ENCODE measurements at regions not wholly inside any gene's neighbourhood (a gene's known extent, or its start where the extent isn't known, plus 50 kb on each side); places are given as distances from the start of the nearest gene placed in this dataset.
"Not testable (repeated sequence)": the region's sequence is repeated elsewhere in the genome, so short reads cannot be mapped to it uniquely, and the experiment has no call there.

- no peaks in the 10 kb centered on the region for H3K27me3 Mint-ChIP-seq
- no peak overlapping the region for H3K4me3 Mint-ChIP-seq
- ATAC-seq (replicated peaks in 1 of 4) (no peak), DNase-seq (no peak)
- Histone ChIP-seq H3K4me1 (ENCODE audit: control insufficient read depth in 1 of 2, extremely low read depth in 1 of 2, insufficient read depth in 2 of 2, low read length in 2 of 2) (no peaks in the 10 kb centered on the region), H3K4me3 (ENCODE audit: control insufficient read depth in 1 of 2, extremely low read depth in 1 of 2, low read length in 1 of 2) (no peak overlapping the region), H3K36me3 (ENCODE audit: control insufficient read depth in 2 of 2, extremely low read depth in 1 of 2, insufficient read depth in 1 of 2, low read length in 1 of 2) (no peaks in the 10 kb centered on the region), H3K27me3 (replicated peaks in 1 of 2; ENCODE audit: control insufficient read depth in 2 of 2, extremely low read depth in 1 of 2, insufficient read depth in 2 of 2, low read length in 1 of 2) (no peaks in the 10 kb centered on the region), H3K27ac (ENCODE audit: low read length) (no peak overlapping the region), H3K9me3 (peaks cover 8% of the 10 kb centered on the region)
- H3K36me3 Mint-ChIP-seq, result no peaks in the 10 kb centered on the region
- H3K27ac Mint-ChIP-seq, result no peak overlapping the region
- CTCF ChIA-PET, result no interaction called here
- POLR2A ChIA-PET, result no interaction called here
- H3K4me1 Mint-ChIP-seq, result no peaks in the 10 kb centered on the region
- no CpG with 5 or more reads among the region's 7 CpGs for WGBS (ENCODE audit: insufficient coverage)
- peaks cover 4 to 14% (median 9%) of the 10 kb centered on the region in 3 donors for H3K9me3 Mint-ChIP-seq
Measured at GRCh38 chr17:22161376-22161775, 469.1 kb downstream of the KCNJ18 start.

DNA sequence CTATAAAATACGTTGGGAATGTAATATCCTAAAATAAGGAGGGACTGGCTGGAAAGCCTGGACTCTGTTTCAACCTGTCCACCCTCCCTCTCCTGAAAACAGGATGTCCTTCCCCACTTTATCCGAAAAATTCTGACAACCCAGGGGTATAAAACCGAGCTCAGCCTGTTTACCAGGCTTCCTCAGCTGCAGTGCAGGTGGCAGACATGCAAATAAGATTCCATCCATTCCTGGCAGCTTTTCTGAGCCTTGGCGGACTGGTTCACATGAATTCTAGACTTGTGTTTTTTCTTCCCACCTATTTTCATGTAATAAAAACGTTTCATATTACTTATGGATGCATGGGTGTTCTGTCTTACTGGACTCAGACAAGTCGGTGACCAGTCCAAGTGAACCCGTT, 479.3 kb downstream of the KCNJ18 start:
- no peaks in the 10 kb centered on the region for H3K4me1 Mint-ChIP-seq

DNA sequence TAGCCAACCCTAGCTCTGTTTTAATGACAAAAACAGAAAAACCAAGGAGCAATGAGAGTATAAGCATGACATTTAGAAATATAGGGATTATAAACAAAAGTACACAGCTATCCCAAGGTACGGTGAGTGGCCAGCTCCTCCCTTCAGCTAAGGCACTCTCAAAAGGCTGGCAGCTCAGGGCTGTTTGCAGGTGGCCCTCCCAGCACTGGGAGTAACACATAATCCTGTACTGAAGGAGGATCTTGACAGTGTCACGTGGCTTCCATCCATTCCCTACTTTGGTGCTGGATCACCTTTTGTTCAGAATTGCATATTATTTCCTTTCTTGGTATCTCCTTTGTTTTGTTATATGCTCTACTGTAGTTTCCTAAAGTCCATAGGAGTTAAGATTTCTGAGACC, 500.8 kb downstream of the KCNJ18 start:
- H3K9me3 Mint-ChIP-seq, result peaks cover 4 to 9% (median 4%) of the 10 kb centered on the region in 3 donors
- H3K36me3 Mint-ChIP-seq, result no peaks in the 10 kb centered on the region
- no peaks in the 10 kb centered on the region for H3K9me3 ChIP-seq
- H3K4me1 Mint-ChIP-seq, result no peaks in the 10 kb centered on the region
- H3K27me3 ChIP-seq (replicated peaks in 1 of 2; ENCODE audit: control insufficient read depth in 2 of 2, extremely low read depth in 1 of 2, insufficient read depth in 2 of 2, low read length in 1 of 2), result no peaks in the 10 kb centered on the region
- H3K4me1 ChIP-seq (ENCODE audit: control insufficient read depth in 1 of 2, extremely low read depth in 1 of 2, insufficient read depth in 2 of 2, low read length in 2 of 2), result no peaks in the 10 kb centered on the region
- ChIA-PET POLR2A (no interaction called here), CTCF (interaction anchor here in 1 of 2 donors (0.7 kb wide), 1 partner anchor 29 kb away, joined by 3 read pairs; no protein-coding TSS in a partner anchor)
- no peak overlapping the region for H3K27ac ChIP-seq (ENCODE audit: low read length)
- 100% methylated on average over 1 of the region's 2 CpGs for WGBS (ENCODE audit: insufficient coverage)
- no peak overlapping the region for H3K27ac Mint-ChIP-seq
- no peaks in the 10 kb centered on the region for H3K36me3 ChIP-seq (ENCODE audit: control insufficient read depth in 2 of 2, extremely low read depth in 1 of 2, insufficient read depth in 1 of 2, low read length in 1 of 2)
- ATAC-seq (replicated peaks in 1 of 4), result no peak
- DNase-seq, result no peak
- no peak overlapping the region for H3K4me3 ChIP-seq (ENCODE audit: control insufficient read depth in 1 of 2, extremely low read depth in 1 of 2, low read length in 1 of 2)
- no peak overlapping the region for H3K4me3 Mint-ChIP-seq
- H3K27me3 Mint-ChIP-seq, result no peaks in the 10 kb centered on the region

More for the DNA sequence above, 479.3 kb downstream of the KCNJ18 start:
- ChIA-PET CTCF (no interaction called here), POLR2A (no interaction called here)
- Histone ChIP-seq H3K4me3 (ENCODE audit: control insufficient read depth in 1 of 2, extremely low read depth in 1 of 2, low read length in 1 of 2) (no peak overlapping the region), H3K27me3 (replicated peaks in 1 of 2; ENCODE audit: control insufficient read depth in 2 of 2, extremely low read depth in 1 of 2, insufficient read depth in 2 of 2, low read length in 1 of 2) (no peaks in the 10 kb centered on the region), H3K9me3 (no peaks in the 10 kb centered on the region), H3K27ac (ENCODE audit: low read length) (no peak overlapping the region), H3K4me1 (ENCODE audit: control insufficient read depth in 1 of 2, extremely low read depth in 1 of 2, insufficient read depth in 2 of 2, low read length in 2 of 2) (no peaks in the 10 kb centered on the region), H3K36me3 (ENCODE audit: control insufficient read depth in 2 of 2, extremely low read depth in 1 of 2, insufficient read depth in 1 of 2, low read length in 1 of 2) (no peaks in the 10 kb centered on the region)
- Mint-ChIP-seq H3K27ac (no peak overlapping the region), H3K4me3 (no peak overlapping the region), H3K9me3 (peaks cover 17 to 27% (median 19%) of the 10 kb centered on the region in 3 donors), H3K36me3 (no peaks in the 10 kb centered on the region), H3K27me3 (no peaks in the 10 kb centered on the region)
- ATAC-seq (replicated peaks in 1 of 4) (no peak), DNase-seq (no peak)
- 15% methylated on average over 2 of the region's 7 CpGs for WGBS (ENCODE audit: insufficient coverage)

DNA sequence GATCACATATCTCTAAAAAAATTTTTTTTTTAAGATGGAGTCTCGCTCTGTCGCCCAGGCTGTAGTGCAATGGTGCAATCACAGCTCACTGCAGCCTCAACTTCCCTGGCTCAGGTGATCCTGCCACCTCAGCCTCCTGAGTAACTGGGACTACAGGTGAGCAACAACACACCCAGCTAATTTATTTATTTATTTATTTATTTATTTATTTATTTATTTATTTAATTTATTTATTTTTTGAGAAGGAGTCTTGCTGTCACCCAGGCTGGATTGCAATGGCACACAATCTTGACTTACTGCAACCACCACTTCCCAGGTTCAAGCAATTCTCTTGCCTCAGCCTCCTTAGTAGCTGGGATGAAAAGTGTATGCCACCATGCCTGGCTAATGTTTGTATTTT, 507.9 kb downstream of the KCNJ18 start:
- H3K27ac ChIP-seq (ENCODE audit: low read length); H3K27ac Mint-ChIP-seq; H3K4me3 Mint-ChIP-seq; H3K4me1 Mint-ChIP-seq; ATAC-seq (replicated peaks in 1 of 4); H3K9me3 ChIP-seq; DNase-seq; H3K4me1 ChIP-seq (ENCODE audit: control insufficient read depth in 1 of 2, extremely low read depth in 1 of 2, insufficient read depth in 2 of 2, low read length in 2 of 2); H3K27me3 ChIP-seq (replicated peaks in 1 of 2; ENCODE audit: control insufficient read depth in 2 of 2, extremely low read depth in 1 of 2, insufficient read depth in 2 of 2, low read length in 1 of 2); H3K27me3 Mint-ChIP-seq; H3K4me3 ChIP-seq (ENCODE audit: control insufficient read depth in 1 of 2, extremely low read depth in 1 of 2, low read length in 1 of 2); H3K36me3 Mint-ChIP-seq; POLR2A ChIA-PET; H3K36me3 ChIP-seq (ENCODE audit: control insufficient read depth in 2 of 2, extremely low read depth in 1 of 2, insufficient read depth in 1 of 2, low read length in 1 of 2); CTCF ChIA-PET: not testable (repeated sequence)
- 80% methylated on average over 2 of the region's 2 CpGs for WGBS (ENCODE audit: insufficient coverage)
- peaks cover 10 to 19% (median 13%) of the 10 kb centered on the region in 3 donors for H3K9me3 Mint-ChIP-seq

- H3K4me1 ChIP-seq (ENCODE audit: control insufficient read depth in 1 of 2, extremely low read depth in 1 of 2, insufficient read depth in 2 of 2, low read length in 2 of 2), result no peaks in the 10 kb centered on the region
- H3K36me3 ChIP-seq (ENCODE audit: control insufficient read depth in 2 of 2, extremely low read depth in 1 of 2, insufficient read depth in 1 of 2, low read length in 1 of 2), result no peaks in the 10 kb centered on the region
- peaks cover 10 to 29% (median 26%) of the 10 kb centered on the region in 3 donors for H3K9me3 Mint-ChIP-seq
- no peaks in the 10 kb centered on the region for H3K27me3 Mint-ChIP-seq
- H3K27ac ChIP-seq (ENCODE audit: low read length), result no peak overlapping the region
- H3K9me3 ChIP-seq, result no peaks in the 10 kb centered on the region
- no peak overlapping the region for H3K4me3 Mint-ChIP-seq
- no peaks in the 10 kb centered on the region for H3K4me1 Mint-ChIP-seq
- CTCF ChIA-PET, result no interaction called here
- POLR2A ChIA-PET, result no interaction called here
- over 99% methylated on average over 8 of the region's 20 CpGs for WGBS (ENCODE audit: insufficient coverage)
- H3K27me3 ChIP-seq (replicated peaks in 1 of 2; ENCODE audit: control insufficient read depth in 2 of 2, extremely low read depth in 1 of 2, insufficient read depth in 2 of 2, low read length in 1 of 2), result no peaks in the 10 kb centered on the region
- H3K27ac Mint-ChIP-seq, result no peak overlapping the region
- ATAC-seq (replicated peaks in 1 of 4) (peak in 2 of 4 experiments; percentile 42 to 61), DNase-seq (no peak)
- no peak overlapping the region for H3K4me3 ChIP-seq (ENCODE audit: control insufficient read depth in 1 of 2, extremely low read depth in 1 of 2, low read length in 1 of 2)
- no peaks in the 10 kb centered on the region for H3K36me3 Mint-ChIP-seq
Measured at GRCh38 chr17:22202702-22203101, 510.4 kb downstream of the KCNJ18 start.

GRCh38 chr17:22203208-22203715, 510.9 kb downstream of the KCNJ18 start:
- H3K9me3 ChIP-seq, result no peaks in the 10 kb centered on the region
- H3K4me1 Mint-ChIP-seq, result no peaks in the 10 kb centered on the region

GRCh38 chr17:22204076-22204475, 511.8 kb downstream of the KCNJ18 start:
- H3K4me3 Mint-ChIP-seq; ATAC-seq (replicated peaks in 1 of 4); CTCF ChIA-PET; H3K27me3 ChIP-seq (replicated peaks in 1 of 2; ENCODE audit: control insufficient read depth in 2 of 2, extremely low read depth in 1 of 2, insufficient read depth in 2 of 2, low read length in 1 of 2); H3K27ac Mint-ChIP-seq; H3K4me1 Mint-ChIP-seq; POLR2A ChIA-PET; H3K36me3 ChIP-seq (ENCODE audit: control insufficient read depth in 2 of 2, extremely low read depth in 1 of 2, insufficient read depth in 1 of 2, low read length in 1 of 2); H3K4me1 ChIP-seq (ENCODE audit: control insufficient read depth in 1 of 2, extremely low read depth in 1 of 2, insufficient read depth in 2 of 2, low read length in 2 of 2); H3K27me3 Mint-ChIP-seq; DNase-seq; H3K4me3 ChIP-seq (ENCODE audit: control insufficient read depth in 1 of 2, extremely low read depth in 1 of 2, low read length in 1 of 2); H3K27ac ChIP-seq (ENCODE audit: low read length); H3K36me3 Mint-ChIP-seq; H3K9me3 ChIP-seq: not testable (repeated sequence)
- H3K9me3 Mint-ChIP-seq, result peaks cover 10 to 29% (median 26%) of the 10 kb centered on the region in 3 donors
- WGBS (ENCODE audit: insufficient coverage), result 87% methylated on average over 12 of the region's 13 CpGs

More at GRCh38 chr17:22203208-22203715, 510.9 kb downstream of the KCNJ18 start:
- Mint-ChIP-seq H3K27me3 (no peaks in the 10 kb centered on the region), H3K36me3 (no peaks in the 10 kb centered on the region), H3K27ac (no peak overlapping the region), H3K4me3 (no peak overlapping the region), H3K9me3 (peaks cover 10 to 29% (median 26%) of the 10 kb centered on the region in 3 donors)
- no peaks in the 10 kb centered on the region for H3K27me3 ChIP-seq (replicated peaks in 1 of 2; ENCODE audit: control insufficient read depth in 2 of 2, extremely low read depth in 1 of 2, insufficient read depth in 2 of 2, low read length in 1 of 2)
- POLR2A ChIA-PET, result no interaction called here
- DNase-seq, result no peak
- H3K36me3 ChIP-seq (ENCODE audit: control insufficient read depth in 2 of 2, extremely low read depth in 1 of 2, insufficient read depth in 1 of 2, low read length in 1 of 2), result no peaks in the 10 kb centered on the region
- H3K27ac ChIP-seq (ENCODE audit: low read length), result no peak overlapping the region
- WGBS (ENCODE audit: insufficient coverage), result 95% methylated on average over 22 of the region's 29 CpGs
- no peak for ATAC-seq (replicated peaks in 1 of 4)
- H3K4me3 ChIP-seq (ENCODE audit: control insufficient read depth in 1 of 2, extremely low read depth in 1 of 2, low read length in 1 of 2), result no peak overlapping the region
- CTCF ChIA-PET, result no interaction called here
- H3K4me1 ChIP-seq (ENCODE audit: control insufficient read depth in 1 of 2, extremely low read depth in 1 of 2, insufficient read depth in 2 of 2, low read length in 2 of 2), result no peaks in the 10 kb centered on the region
